NCI-H2196 treated with DMSO at 0.1 percent for 48 hours (cell line): ENCODE measurements at regions not wholly inside any gene's neighbourhood (a gene's known extent, or its start where the extent isn't known, plus 50 kb on each side); places are given as distances from the start of the nearest gene placed in this dataset.
"Not testable (repeated sequence)": the region's sequence is repeated elsewhere in the genome, so short reads cannot be mapped to it uniquely, and the experiment has no call there.

ENCODE experiments used
- DNase-seq: peaks from one replicate; lab custom pipeline; 2025; ENCODE audit not compliant: unreplicated experiment; lab: John Stamatoyannopoulos, UW

DNA sequence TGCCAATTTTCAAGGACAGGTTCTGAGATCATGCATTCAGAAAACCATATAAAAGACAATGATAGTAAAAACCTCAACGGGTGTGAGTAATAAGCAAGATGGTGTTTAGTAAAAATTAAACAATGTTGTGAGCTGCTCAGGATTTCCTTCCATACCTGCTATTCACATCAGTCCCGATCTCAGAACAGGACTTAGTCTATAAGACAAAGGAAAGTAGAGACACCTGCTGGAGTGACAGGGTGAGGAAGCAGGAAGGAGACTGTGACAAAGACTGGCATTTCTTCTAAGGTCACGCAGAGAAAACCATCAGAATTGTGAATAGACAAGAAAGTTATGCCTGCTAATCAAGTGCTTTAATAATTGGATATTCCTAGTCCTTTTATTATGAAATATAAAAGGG lies 648.0 kb downstream of the DACH1 start:
- no peak for DNase-seq

DNA sequence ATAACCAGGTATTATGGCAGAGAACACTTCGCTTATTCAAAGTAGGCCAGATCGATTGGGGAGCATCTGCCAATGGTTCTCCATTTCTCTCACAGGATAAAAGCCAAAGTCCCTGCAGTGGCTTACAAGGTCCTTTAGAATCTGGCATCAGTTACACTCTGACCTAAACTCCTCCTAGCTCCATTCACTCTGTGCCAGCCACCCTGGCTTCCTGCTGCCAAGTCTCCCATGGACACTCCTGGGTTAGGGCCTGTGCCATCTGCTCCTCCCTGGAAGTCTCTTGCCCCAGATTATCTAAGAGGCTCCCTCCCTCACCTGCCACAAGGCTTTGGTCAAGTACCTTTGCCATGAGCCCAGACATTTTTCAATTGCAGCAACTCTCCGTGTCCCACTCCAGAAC lies 649.2 kb downstream of the DACH1 start:
- DNase-seq = no peak

DNA sequence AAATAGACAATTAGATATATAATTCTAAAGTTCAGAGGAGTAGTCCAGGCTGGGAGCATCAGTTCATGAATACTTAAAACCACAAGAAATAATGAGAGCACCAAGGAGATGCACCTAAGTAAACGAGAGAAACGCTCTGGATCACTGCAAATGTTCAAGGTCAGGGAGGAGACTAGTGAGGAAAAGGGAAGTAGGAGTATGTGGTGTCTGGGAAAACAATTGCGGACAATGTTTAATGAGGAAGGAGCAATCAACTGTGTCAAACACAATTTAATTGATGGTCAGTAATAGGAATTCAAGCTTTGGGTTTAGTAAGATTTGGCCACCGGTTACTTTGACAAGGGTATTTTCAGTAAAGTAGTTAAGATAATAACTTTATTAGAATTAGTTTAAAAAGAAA lies 652.2 kb downstream of the DACH1 start:
- no peak for DNase-seq

- DNase-seq = no peak
Observed at GRCh38 chr13:71214357-71214756, 652.6 kb downstream of the DACH1 start.

DNA sequence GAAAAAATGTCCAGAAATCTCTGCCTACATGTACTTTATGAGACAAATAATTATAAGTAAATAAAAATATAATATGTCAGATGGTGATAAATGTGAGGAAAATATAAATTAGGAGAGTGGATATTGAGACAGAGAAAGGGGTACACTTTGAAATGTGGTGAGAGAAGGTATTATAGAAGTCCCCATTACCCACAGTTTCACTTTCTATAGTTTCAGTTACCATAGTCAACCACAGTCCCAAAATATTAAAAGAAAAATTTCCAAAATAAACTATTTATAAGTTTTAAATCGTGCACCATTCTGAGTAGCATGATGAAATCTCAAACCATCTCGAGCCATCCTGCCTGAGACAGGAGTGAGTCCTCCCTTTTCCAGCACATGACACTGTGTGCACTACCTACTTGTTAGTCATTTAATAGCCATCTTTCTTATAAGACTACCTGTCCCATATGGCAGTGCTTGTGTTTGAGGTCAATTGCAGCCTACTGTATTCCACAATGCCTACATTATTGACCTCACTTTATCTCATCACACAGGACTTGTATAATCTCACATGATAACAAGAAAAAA lies 653.7 kb downstream of the DACH1 start:
- no peak for DNase-seq

DNA sequence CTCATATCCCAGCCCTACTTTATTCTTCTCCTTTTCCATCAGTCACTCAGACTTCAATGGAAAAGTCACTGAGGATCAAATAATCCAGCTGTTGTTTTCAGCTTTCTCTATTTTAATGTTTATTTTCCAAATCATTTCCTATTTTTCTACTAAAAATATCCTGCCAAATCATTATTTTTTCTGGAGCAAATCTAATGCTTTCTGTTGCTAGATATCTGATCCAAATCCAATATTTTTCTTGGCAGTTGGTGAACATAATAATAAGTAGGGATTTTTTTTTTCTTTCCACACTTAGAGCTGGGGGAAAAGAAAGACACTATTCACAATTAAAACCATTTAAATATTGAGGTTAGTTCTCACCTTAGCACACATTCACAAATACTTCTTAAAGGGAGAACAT lies 656.1 kb downstream of the DACH1 start:
- no peak for DNase-seq

DNA sequence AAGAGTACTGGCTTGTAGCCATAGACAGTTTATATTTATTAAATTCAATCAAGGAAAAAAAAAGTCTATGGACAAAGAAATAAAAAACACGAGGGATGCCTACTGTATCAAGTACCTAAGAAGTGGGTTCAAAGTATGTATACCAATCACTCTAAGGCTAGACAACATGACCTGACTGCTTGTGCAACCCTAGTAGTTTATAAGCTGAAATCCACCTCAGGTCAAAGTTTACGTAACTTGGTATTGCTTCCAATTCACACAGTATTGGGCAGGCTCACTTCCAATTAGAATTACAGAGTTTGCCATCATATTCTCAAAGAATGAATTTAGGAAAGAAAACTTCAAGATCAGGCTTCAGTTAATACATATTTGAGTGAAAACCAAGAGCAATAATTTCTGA lies 657.8 kb downstream of the DACH1 start:
- DNase-seq = no peak

- not testable (repeated sequence) for DNase-seq
Observed at GRCh38 chr13:71184583-71184982, 682.4 kb downstream of the DACH1 start.

GRCh38 chr13:71183352-71183751 lies 683.7 kb downstream of the DACH1 start:
- DNase-seq = not testable (repeated sequence)

DNA sequence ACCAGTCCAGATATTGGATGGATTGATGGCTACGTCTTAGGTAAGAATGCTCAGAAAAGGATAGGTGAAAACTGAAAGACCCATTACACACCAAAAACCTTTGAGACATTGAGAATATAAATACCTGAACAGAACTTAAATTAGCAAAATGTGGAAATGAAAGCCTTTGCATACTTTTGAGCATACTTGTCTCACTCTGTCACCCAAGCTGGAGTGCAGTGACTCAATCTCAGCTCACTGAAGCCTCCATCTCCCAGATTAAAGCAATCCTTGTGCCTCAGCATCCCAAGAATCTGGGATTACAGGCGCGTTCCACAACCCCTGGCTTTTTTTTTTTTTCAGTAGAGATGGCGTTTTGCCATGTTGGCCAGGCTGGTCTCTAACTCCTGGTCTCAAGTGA lies 695.3 kb downstream of the DACH1 start:
- DNase-seq = no peak

DNA sequence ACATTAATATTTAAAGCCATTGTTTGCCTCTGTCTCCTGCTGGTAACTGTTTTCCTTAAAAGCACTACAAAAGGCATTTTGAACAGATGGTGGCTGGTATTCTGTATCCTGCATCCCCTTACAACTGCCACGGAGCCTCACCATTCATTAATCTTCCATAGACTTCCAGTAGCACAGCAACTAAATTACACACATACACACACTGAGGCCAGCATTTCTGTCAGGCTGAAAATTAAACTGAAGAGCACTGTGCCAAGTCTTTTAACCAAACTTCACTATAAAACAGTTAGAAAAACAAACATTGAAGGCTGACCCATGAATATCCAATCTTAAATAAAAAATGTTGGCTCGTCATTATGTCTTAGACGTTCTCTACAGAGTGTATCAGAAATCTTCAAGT lies 697.8 kb downstream of the DACH1 start:
- no peak for DNase-seq

DNA sequence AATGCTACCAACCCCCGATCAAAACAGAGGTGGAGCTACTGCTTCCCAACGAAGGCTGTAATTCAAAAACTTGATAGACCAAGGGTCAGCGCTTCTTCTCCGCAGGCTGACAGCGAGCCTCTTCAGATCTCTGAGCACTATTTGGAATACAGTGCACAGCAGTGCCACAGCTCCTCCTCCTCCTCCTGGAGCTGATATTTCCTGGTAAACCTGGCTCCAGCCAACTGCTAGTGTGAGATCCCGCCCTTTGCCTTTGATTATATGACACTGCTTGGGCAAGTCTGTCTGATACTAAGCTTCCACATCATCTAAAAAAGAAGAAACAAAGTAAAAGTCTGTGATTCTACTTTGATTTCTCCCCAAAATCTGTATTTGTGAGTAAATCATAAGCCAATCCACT lies 710.5 kb downstream of the DACH1 start:
- DNase-seq = no peak

- DNase-seq = no peak
Observed at GRCh38 chr13:71149498-71150363, 717.3 kb downstream of the DACH1 start.

DNA sequence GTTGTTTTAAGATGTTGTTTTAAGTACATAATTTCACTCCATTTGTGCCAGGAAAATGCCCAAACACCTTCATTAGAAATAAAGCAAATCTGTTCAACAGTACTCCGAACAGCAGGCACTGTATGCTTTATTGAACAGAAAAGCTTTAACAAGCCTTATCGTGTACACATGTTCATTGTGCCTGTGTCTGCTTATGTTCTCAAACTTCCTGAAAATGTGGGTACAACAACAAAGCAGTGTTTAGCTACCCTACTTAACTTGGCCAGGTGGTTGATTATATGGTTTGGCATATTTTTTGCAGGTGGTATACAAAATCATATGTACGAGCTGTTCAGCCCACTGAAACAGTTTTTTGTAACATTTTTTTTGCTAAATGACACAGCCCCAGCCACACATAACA lies 718.0 kb downstream of the DACH1 start:
- DNase-seq = no peak

- DNase-seq = no peak
Observed at GRCh38 chr13:71148396-71148795, 718.6 kb downstream of the DACH1 start.

DNA sequence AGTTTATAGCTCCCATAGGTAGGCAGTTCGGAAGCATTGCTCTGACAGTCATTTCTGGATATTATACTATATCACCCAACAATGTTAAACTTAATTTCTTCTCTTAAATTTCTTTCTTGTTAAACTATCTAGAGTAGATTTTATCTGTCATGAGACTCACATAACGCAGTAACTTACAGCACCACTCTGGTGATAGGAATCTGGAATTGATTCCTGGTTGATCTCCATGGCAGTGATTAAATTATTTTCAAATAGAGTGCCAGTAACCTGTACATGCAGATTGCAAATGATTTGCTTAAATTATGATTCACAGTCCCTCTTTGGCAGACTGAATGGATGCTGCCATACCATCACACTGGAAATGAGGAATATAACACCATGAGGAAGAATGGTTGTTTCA lies 722.1 kb downstream of the DACH1 start:
- no peak for DNase-seq

- no peak for DNase-seq
Observed at GRCh38 chr13:71137101-71137500, 729.9 kb downstream of the DACH1 start.

GRCh38 chr13:71124230-71124629 lies 742.8 kb downstream of the DACH1 start:
- no peak for DNase-seq

DNA sequence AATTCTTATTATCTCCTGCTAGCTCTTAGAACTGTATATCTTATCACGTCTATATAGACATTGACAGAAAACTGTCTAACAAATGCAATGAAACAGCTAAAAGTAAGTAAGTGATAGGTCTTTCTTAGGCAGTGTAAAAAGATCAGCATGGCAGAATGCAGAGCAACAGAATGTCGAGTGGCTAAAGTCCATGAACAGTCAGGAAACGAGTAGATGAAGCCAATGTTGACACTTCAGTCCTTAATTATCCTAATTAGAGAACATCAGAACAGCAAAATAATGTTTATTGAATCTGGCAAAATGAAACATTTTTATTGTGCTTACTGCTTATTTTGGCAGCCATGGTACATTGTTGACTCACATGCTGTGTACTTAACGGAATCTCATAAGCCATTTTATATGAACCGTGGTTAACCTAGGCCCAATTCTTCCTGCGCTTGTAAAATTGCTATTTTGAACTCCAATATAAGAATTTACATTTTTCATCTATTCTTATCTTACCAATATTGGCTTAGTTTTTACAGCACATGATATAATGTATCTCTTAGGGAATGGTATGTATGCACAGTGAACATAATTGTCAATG lies 748.1 kb downstream of the DACH1 start:
- no peak for DNase-seq

- no peak for DNase-seq
Observed at GRCh38 chr13:71117920-71118319, 749.1 kb downstream of the DACH1 start.

GRCh38 chr13:71115301-71115700 lies 751.7 kb downstream of the DACH1 start:
- DNase-seq = no peak

DNA sequence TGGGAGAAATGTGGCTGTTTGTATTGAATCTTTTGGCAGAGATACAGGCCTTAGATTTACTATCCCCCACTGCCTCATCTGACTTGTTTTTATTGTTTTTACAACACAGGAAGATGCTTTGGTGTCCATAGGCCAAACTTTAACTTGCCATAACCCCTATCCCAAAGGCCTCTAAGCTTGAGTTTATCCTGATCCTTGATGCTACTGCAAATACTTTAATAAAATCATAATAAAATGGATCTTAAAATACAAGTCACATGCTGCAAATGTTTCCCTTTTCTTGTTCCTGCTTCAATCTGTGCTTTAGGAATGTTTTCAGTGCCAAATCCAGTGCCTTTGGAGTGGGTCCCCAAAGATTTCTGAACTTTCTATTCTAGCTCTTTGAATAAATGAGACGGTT lies 770.6 kb downstream of the DACH1 start:
- no peak for DNase-seq
